HPDE6-E6E7 (cell line): ENCODE measurements at regions not wholly inside any gene's neighbourhood (a gene's known extent, or its start where the extent isn't known, plus 50 kb on each side); places are given as distances from the start of the nearest gene placed in this dataset.
"Not testable (repeated sequence)": the region's sequence is repeated elsewhere in the genome, so short reads cannot be mapped to it uniquely, and the experiment has no call there.

Experiments
- DNase-seq: peaks from one replicate; pipeline ENCODE4 v3.0.0; 2011; ENCODE audit warnings: missing footprints; ENCODE audit errors: extremely low spot score

- no peak for DNase-seq
Observed at GRCh38 chr2:199216253-199216652, 241.5 kb downstream of the SATB2 start.

GRCh38 chr2:199207011-199207410, 250.7 kb downstream of the SATB2 start:
- DNase-seq = no peak

GRCh38 chr2:199206536-199206935, 251.2 kb downstream of the SATB2 start:
- DNase-seq = no peak

GRCh38 chr2:199202964-199203363, 254.8 kb downstream of the SATB2 start:
- DNase-seq = no peak

GRCh38 chr2:199201539-199201938, 256.2 kb downstream of the SATB2 start:
- no peak for DNase-seq

GRCh38 chr2:199199797-199200196, 257.9 kb downstream of the SATB2 start:
- DNase-seq = no peak

GRCh38 chr2:199197448-199197847, 260.3 kb downstream of the SATB2 start:
- DNase-seq = no peak

GRCh38 chr2:199196686-199197085, 261.1 kb downstream of the SATB2 start:
- DNase-seq = no peak

- no peak for DNase-seq
Observed at GRCh38 chr2:199195927-199196502, 261.7 kb downstream of the SATB2 start.

GRCh38 chr2:199191461-199191860, 266.3 kb downstream of the SATB2 start:
- DNase-seq = no peak

GRCh38 chr2:199189229-199189628, 268.5 kb downstream of the SATB2 start:
- DNase-seq = no peak

- no peak for DNase-seq
Observed at GRCh38 chr2:199186301-199186751, 271.4 kb downstream of the SATB2 start.

- DNase-seq = not testable (repeated sequence)
Observed at GRCh38 chr2:199185174-199185573, 272.6 kb downstream of the SATB2 start.

- no peak for DNase-seq
Observed at GRCh38 chr2:199163613-199164458, 293.9 kb downstream of the SATB2 start.

- peak; percentile 15 for DNase-seq
Observed at GRCh38 chr2:199160677-199161465, 296.9 kb downstream of the SATB2 start.

- DNase-seq = no peak
Observed at GRCh38 chr2:199160081-199160480, 297.7 kb downstream of the SATB2 start.

- DNase-seq = no peak
Observed at GRCh38 chr2:199148076-199148845, 309.5 kb downstream of the SATB2 start.

GRCh38 chr2:199147216-199147615, 310.5 kb downstream of the SATB2 start:
- DNase-seq = no peak

GRCh38 chr2:199144546-199144945, 313.2 kb downstream of the SATB2 start:
- no peak for DNase-seq

GRCh38 chr2:199144036-199144435, 313.7 kb downstream of the SATB2 start:
- DNase-seq = no peak

- peak; percentile 49 for DNase-seq
Observed at GRCh38 chr2:199136681-199137080, 321.1 kb downstream of the SATB2 start.

- DNase-seq = no peak
Observed at GRCh38 chr2:199136242-199136641, 321.5 kb downstream of the SATB2 start.
